ENCODE measurements at regions not wholly inside any gene's neighbourhood (a gene's known extent, or its start where the extent isn't known, plus 50 kb on each side); places are given as distances from the start of the nearest gene placed in this dataset.

- in situ Hi-C loops (cut with HindIII; ENCODE audit: low pct_ligation_motif_present, low pct_unique_long_range_greater_than_20kb, low sequenced_read_pairs): loop anchor here (25.0 kb wide), 1 partner anchor 236 kb away; no protein-coding TSS in a partner anchor
- no peak for DNase-seq
Observed at GRCh38 chr11:45348729-45349128, 62.6 kb upstream of the SYT13 start.

DNA sequence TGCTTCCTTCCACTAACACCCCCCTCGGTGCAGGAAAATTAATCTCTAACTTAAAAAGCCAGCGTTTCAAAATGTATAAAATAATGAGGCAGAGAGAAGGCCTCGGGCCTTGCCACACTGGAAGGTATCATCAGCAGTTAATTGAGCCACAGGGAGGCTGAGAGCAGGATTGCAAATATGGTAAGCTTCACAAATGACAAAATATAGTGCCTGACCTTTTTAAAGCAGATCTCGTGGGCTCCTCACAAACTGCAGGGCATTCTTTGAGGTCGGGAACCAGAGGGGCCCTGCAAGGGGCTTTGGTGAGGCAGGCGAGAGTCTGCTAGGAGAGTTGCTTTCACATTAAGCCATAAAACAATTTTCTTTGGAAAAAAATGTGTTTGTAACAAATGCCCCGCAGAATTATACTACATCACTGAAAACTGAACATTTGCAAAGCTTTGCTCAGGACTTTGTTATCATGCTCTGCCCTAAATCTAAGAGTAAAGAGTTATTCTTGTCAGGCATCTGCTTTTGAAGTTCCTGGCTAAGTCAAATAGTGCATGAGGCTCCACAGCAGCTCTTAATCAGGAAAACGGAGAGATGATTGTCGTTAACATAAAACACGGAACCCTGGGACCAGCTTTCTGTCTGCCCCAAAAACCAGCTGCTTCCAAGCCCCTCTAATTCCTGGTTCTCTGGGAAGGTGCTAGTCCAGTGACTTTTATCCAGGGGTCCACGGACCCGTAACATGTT, 61.4 kb upstream of the SYT13 start:
- no peak for DNase-seq
- in situ Hi-C loops (cut with HindIII; ENCODE audit: low pct_ligation_motif_present, low pct_unique_long_range_greater_than_20kb, low sequenced_read_pairs): loop anchor here (25.0 kb wide), 1 partner anchor 235 kb away; no protein-coding TSS in a partner anchor

GRCh38 chr11:45345491-45345890, 59.4 kb upstream of the SYT13 start:
- in situ Hi-C loops (cut with HindIII; ENCODE audit: low pct_ligation_motif_present, low pct_unique_long_range_greater_than_20kb, low sequenced_read_pairs): loop anchor here (25.0 kb wide), 1 partner anchor 233 kb away; no protein-coding TSS in a partner anchor

DNA sequence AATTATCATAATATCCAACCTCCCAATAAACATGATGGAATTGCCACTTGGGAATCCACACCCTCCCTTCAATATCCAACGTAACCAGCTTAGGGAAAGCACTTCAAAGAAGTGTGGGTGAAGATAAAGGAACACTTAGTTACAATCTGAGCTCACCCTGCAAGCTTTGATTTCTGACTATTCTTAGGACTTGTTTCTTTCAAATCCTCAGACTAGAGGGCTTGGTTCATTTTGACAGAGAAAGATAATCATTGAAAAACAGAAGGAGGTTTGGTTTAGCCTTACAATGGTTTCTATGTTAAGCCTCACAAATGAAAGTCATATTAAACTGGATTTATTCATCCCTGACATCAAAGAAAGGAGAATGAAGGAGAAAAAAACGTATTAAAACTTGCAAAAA, 57.9 kb upstream of the SYT13 start:
- in situ Hi-C loops (cut with HindIII; ENCODE audit: low pct_ligation_motif_present, low pct_unique_long_range_greater_than_20kb, low sequenced_read_pairs): loop anchor here (25.0 kb wide), 1 partner anchor 232 kb away; no protein-coding TSS in a partner anchor
- DNase-seq: no peak

More at GRCh38 chr11:45345491-45345890, 59.4 kb upstream of the SYT13 start:
- DNase-seq: no peak

DNA sequence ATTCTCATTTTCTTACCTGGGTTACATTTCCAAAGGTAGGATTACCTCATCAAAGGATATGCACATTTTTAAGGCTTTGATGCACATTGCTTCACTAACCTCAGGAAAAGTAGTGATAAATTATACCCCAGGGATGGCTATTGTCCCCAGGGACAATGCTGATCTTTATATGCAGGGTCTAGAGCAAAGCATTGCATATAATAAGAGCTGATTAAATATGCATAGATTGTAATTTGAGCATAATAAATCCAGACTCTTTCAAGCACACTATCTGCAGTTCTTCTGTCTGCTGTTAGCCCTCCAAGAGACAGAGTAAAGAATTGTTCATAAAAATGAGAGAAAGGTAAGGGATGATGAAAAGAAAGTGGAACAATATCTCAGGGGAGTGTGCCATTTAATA, 57.3 kb upstream of the SYT13 start:
- DNase-seq: no peak
- in situ Hi-C loops (cut with HindIII; ENCODE audit: low pct_ligation_motif_present, low pct_unique_long_range_greater_than_20kb, low sequenced_read_pairs): loop anchor here (25.0 kb wide), 1 partner anchor 231 kb away; no protein-coding TSS in a partner anchor

- in situ Hi-C loops (cut with HindIII; ENCODE audit: low pct_ligation_motif_present, low pct_unique_long_range_greater_than_20kb, low sequenced_read_pairs): loop anchor here (25.0 kb wide), 1 partner anchor 229 kb away; no protein-coding TSS in a partner anchor
- no peak for DNase-seq
Observed at GRCh38 chr11:45341372-45341771, 55.2 kb upstream of the SYT13 start.

DNA sequence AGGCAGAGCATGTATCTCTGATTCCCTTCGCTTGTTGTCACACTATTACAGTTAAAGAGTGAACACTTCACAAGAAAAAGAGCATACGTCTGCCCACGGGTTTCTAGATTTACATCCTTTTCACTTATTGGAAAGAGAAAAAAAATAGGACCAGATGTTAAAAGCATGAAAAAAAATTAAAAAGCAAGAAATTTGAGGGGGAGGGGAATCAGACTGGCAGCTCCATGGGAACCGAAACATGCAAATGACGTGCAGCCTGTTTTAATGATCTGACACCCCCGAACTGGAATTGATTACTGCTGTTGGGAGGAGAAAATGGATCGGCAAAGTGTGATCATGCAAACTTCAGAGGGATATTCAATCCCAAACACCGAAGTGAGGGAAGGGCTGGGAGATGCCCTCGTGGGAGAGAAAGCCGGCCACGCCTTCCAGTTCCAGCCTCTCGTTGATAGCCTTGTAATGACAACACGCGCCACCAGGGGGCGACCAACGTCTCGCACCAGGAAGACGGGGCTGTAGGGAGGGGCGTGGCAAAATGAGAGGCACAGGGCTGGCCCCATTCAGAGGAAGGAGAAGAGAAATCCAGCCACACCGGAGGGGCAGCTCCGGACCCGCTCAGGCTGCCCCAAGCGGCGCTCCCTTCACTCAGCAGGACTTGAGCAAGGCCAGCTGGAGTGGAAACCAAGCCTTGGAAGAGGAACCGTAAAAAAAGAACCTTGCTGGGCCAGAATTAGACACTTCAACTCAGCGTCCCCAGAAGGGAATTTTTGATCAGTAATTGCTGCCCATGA, 53.8 kb upstream of the SYT13 start:
- peak; percentile 84 for DNase-seq
- in situ Hi-C loops (cut with HindIII; ENCODE audit: low pct_ligation_motif_present, low pct_unique_long_range_greater_than_20kb, low sequenced_read_pairs): loop anchor here (25.0 kb wide), 1 partner anchor 228 kb away; no protein-coding TSS in a partner anchor

DNA sequence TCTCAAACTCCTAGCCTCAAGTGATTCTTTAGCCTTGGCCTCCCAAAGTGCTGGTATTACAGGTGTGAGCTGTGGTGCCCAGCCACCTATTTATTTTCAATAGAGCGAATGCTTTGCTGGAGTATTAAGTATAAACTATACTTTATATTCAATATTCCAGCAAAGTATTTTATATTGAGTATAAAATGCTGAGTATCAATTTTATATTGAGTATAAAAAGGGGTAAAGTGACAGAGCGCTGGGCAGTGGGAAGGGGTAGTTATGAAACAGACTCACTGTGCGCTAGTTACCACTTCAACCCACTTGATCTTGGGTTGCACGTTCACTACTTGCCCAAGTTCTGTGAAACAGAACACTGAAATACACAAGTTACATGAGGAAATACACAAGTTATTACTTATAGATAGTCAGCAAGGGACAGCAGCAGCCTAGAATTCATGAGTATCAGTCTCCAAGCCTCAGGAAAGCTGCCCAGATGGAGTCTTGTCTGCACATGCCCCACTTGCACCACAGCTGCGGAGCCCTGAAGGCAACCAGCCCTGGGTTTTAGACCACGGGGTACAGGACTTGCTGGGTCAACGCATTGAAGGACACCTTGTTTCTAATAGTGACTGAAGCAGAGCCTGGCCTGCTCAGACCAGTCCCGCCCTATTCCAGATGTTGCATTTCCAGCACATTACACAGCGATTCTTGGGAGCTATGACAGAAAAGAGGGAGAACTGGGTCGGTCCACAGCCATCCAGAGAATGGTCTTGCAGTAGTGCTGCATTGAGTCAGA, 51.6 kb upstream of the SYT13 start:
- in situ Hi-C loops (cut with HindIII; ENCODE audit: low pct_ligation_motif_present, low pct_unique_long_range_greater_than_20kb, low sequenced_read_pairs): loop anchor here (25.0 kb wide), 1 partner anchor 225 kb away; no protein-coding TSS in a partner anchor
- DNase-seq: no peak

DNA sequence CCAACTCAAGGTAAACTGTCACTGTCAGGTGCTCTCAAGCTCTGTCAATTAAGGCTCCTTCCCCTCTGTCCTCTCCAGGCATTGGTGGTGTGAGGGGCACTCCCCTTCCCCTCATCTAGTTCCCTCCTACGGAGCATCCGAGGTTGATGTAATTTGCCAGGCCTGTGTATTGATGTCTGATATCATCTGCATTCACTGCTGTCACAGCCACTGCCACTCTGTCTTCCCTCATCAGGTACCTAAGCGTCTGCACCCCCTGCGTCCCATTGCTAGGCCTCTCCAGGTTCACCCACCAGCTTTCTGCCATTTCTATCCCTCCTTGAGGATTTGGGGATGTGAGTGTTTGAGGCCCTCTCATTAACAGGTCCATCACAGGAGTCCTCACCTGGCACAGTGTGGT, 50.0 kb upstream of the SYT13 start:
- no peak for DNase-seq
- in situ Hi-C loops (cut with HindIII; ENCODE audit: low pct_ligation_motif_present, low pct_unique_long_range_greater_than_20kb, low sequenced_read_pairs): loop anchor here (25.0 kb wide), 1 partner anchor 224 kb away; no protein-coding TSS in a partner anchor
